Activated naive CD4-positive, alpha-beta T cell treated with anti-CD3 and anti-CD28 coated beads for 36 hours (primary cell): ENCODE measurements at regions not wholly inside any gene's neighbourhood (a gene's known extent, or its start where the extent isn't known, plus 50 kb on each side); places are given as distances from the start of the nearest gene placed in this dataset.

Experiments used
- CTCF ChIA-PET: fragments of 350-600 bp; sonication (Branson Sonifier 250); formaldehyde crosslinking; loops from one replicate; lab custom pipeline; 2021; ENCODE audit warnings: antibody characterized with exemption; lab: Charles Lee
- DNase-seq: peaks from one replicate; pipeline ENCODE4 v3.0.0-alpha.2; 2020
- H3K27ac Mint-ChIP-seq: one replicate; pipeline ENCODE4 v1.8.0; 2021; ENCODE audit warnings: mild to moderate bottlenecking, mixed read lengths
- H3K27me3 Mint-ChIP-seq: one replicate; pipeline ENCODE4 v1.8.0; 2021; ENCODE audit warnings: low read depth, mixed read lengths
- H3K36me3 Mint-ChIP-seq: one replicate; pipeline ENCODE4 v1.8.0; 2021; ENCODE audit warnings: low read depth, mixed read lengths
- H3K4me1 Mint-ChIP-seq: one replicate; pipeline ENCODE4 v1.8.0; 2021; ENCODE audit warnings: low read depth, mixed read lengths
- H3K4me3 Mint-ChIP-seq: one replicate; pipeline ENCODE4 v1.8.0; 2021; ENCODE audit warnings: mild to moderate bottlenecking, moderate library complexity, mixed read lengths
- H3K9me3 Mint-ChIP-seq: one replicate; pipeline ENCODE4 v1.8.0; 2021; ENCODE audit warnings: mixed read lengths
- intact Hi-C: fragments of 100-400 bp; cut with micrococcal nuclease; formaldehyde crosslinking; loops from one replicate; pipeline ENCODE4 v1.15.1; 2023

- CTCF ChIA-PET: interaction anchor here (0.6 kb wide), 1 partner anchor 579 kb away, joined by 3 read pairs; no protein-coding TSS in a partner anchor
These were observed 240.1 kb downstream of the RHOU start for GRCh38 chr1:228975238-228975907.

GRCh38 chr1:228976316-228976715, 241.0 kb downstream of the RHOU start:
- CTCF ChIA-PET: no interaction called here
- H3K36me3 Mint-ChIP-seq: no peaks in the 10 kb centered on the region
- no peak overlapping the region for H3K4me3 Mint-ChIP-seq
- DNase-seq: no peak
- intact Hi-C loops: no loop called here
- no peaks in the 10 kb centered on the region for H3K4me1 Mint-ChIP-seq
- no peak overlapping the region for H3K27ac Mint-ChIP-seq
- no peaks in the 10 kb centered on the region for H3K9me3 Mint-ChIP-seq
- no peaks in the 10 kb centered on the region for H3K27me3 Mint-ChIP-seq

More at GRCh38 chr1:228975238-228975907, 240.1 kb downstream of the RHOU start:
- no peaks in the 10 kb centered on the region for H3K27me3 Mint-ChIP-seq
- no peaks in the 10 kb centered on the region for H3K36me3 Mint-ChIP-seq
- H3K27ac Mint-ChIP-seq: no peak overlapping the region
- no peaks in the 10 kb centered on the region for H3K4me1 Mint-ChIP-seq
- DNase-seq: no peak
- H3K4me3 Mint-ChIP-seq: no peak overlapping the region
- intact Hi-C loops: no loop called here
- H3K9me3 Mint-ChIP-seq: no peaks in the 10 kb centered on the region

- no peak overlapping the region for H3K4me3 Mint-ChIP-seq
- no peaks in the 10 kb centered on the region for H3K36me3 Mint-ChIP-seq
- H3K27me3 Mint-ChIP-seq: no peaks in the 10 kb centered on the region
- intact Hi-C loops: no loop called here
- no peak for DNase-seq
- H3K4me1 Mint-ChIP-seq: no peaks in the 10 kb centered on the region
- CTCF ChIA-PET: no interaction called here
- no peak overlapping the region for H3K27ac Mint-ChIP-seq
- H3K9me3 Mint-ChIP-seq: no peaks in the 10 kb centered on the region
These were observed 242.0 kb downstream of the RHOU start for GRCh38 chr1:228977307-228977706.

GRCh38 chr1:228977741-228978140, 242.5 kb downstream of the RHOU start:
- no peaks in the 10 kb centered on the region for H3K4me1 Mint-ChIP-seq
- CTCF ChIA-PET: no interaction called here
- H3K27ac Mint-ChIP-seq: no peak overlapping the region
- no peaks in the 10 kb centered on the region for H3K9me3 Mint-ChIP-seq
- intact Hi-C loops: no loop called here
- DNase-seq: no peak
- no peaks in the 10 kb centered on the region for H3K36me3 Mint-ChIP-seq
- H3K27me3 Mint-ChIP-seq: no peaks in the 10 kb centered on the region
- no peak overlapping the region for H3K4me3 Mint-ChIP-seq

GRCh38 chr1:228978484-228979324, 243.4 kb downstream of the RHOU start:
- CTCF ChIA-PET: interaction anchor here (0.6 to 1.4 kb wide), 2 partner anchors 179 to 248 kb away, joined by 3 to 5 read pairs; no protein-coding TSS in a partner anchor
- intact Hi-C loops: no loop called here
- H3K27me3 Mint-ChIP-seq: no peaks in the 10 kb centered on the region
- no peak for DNase-seq
- H3K27ac Mint-ChIP-seq: no peak overlapping the region
- H3K9me3 Mint-ChIP-seq: no peaks in the 10 kb centered on the region
- H3K4me1 Mint-ChIP-seq: no peaks in the 10 kb centered on the region
- H3K36me3 Mint-ChIP-seq: no peaks in the 10 kb centered on the region
- no peak overlapping the region for H3K4me3 Mint-ChIP-seq

- H3K4me3 Mint-ChIP-seq: no peak overlapping the region
- no peak overlapping the region for H3K27ac Mint-ChIP-seq
- no peaks in the 10 kb centered on the region for H3K36me3 Mint-ChIP-seq
- intact Hi-C loops: no loop called here
- CTCF ChIA-PET: interaction anchor here (0.5 to 1.4 kb wide), 2 partner anchors 248 to 276 kb away, joined by 5 read pairs; no protein-coding TSS in a partner anchor
- H3K4me1 Mint-ChIP-seq: no peaks in the 10 kb centered on the region
- H3K27me3 Mint-ChIP-seq: no peaks in the 10 kb centered on the region
- no peaks in the 10 kb centered on the region for H3K9me3 Mint-ChIP-seq
- no peak for DNase-seq
These were observed 244.0 kb downstream of the RHOU start for GRCh38 chr1:228979325-228979699.

- CTCF ChIA-PET: interaction anchor here (0.5 to 1.4 kb wide), 2 partner anchors 247 to 276 kb away, joined by 5 read pairs; no protein-coding TSS in a partner anchor
- Mint-ChIP-seq H3K36me3 (no peaks in the 10 kb centered on the region), H3K27me3 (no peaks in the 10 kb centered on the region), H3K4me3 (no peak overlapping the region), H3K9me3 (no peaks in the 10 kb centered on the region), H3K27ac (no peak overlapping the region), H3K4me1 (no peaks in the 10 kb centered on the region)
- intact Hi-C loops: no loop called here
- DNase-seq: no peak
These were observed 244.5 kb downstream of the RHOU start for GRCh38 chr1:228979774-228980173.

GRCh38 chr1:228980232-228980937, 245.1 kb downstream of the RHOU start:
- H3K9me3 Mint-ChIP-seq: no peaks in the 10 kb centered on the region
- H3K27me3 Mint-ChIP-seq: no peaks in the 10 kb centered on the region
- H3K4me3 Mint-ChIP-seq: no peak overlapping the region
- intact Hi-C loops: no loop called here
- H3K27ac Mint-ChIP-seq: no peak overlapping the region
- no peaks in the 10 kb centered on the region for H3K36me3 Mint-ChIP-seq
- no peak for DNase-seq
- H3K4me1 Mint-ChIP-seq: no peaks in the 10 kb centered on the region
- CTCF ChIA-PET: interaction anchor here (1.4 kb wide), 1 partner anchor 247 kb away, joined by 5 read pairs; no protein-coding TSS in a partner anchor

- H3K27me3 Mint-ChIP-seq: no peaks in the 10 kb centered on the region
- no peak overlapping the region for H3K27ac Mint-ChIP-seq
- H3K4me3 Mint-ChIP-seq: no peak overlapping the region
- DNase-seq: no peak
- no peaks in the 10 kb centered on the region for H3K36me3 Mint-ChIP-seq
- H3K9me3 Mint-ChIP-seq: no peaks in the 10 kb centered on the region
- CTCF ChIA-PET: interaction anchor here (0.6 kb wide), 1 partner anchor 211 kb away, joined by 3 read pairs; no protein-coding TSS in a partner anchor
- H3K4me1 Mint-ChIP-seq: no peaks in the 10 kb centered on the region
- intact Hi-C loops: no loop called here
These were observed 247.4 kb downstream of the RHOU start for GRCh38 chr1:228982637-228983036.

GRCh38 chr1:228983231-228983660, 248.0 kb downstream of the RHOU start:
- H3K4me1 Mint-ChIP-seq: no peaks in the 10 kb centered on the region
- H3K36me3 Mint-ChIP-seq: no peaks in the 10 kb centered on the region
- no peak for DNase-seq
- intact Hi-C loops: no loop called here
- CTCF ChIA-PET: no interaction called here
- no peak overlapping the region for H3K27ac Mint-ChIP-seq
- no peaks in the 10 kb centered on the region for H3K27me3 Mint-ChIP-seq
- no peak overlapping the region for H3K4me3 Mint-ChIP-seq
- no peaks in the 10 kb centered on the region for H3K9me3 Mint-ChIP-seq

GRCh38 chr1:228983661-228984060, 248.4 kb downstream of the RHOU start:
- Mint-ChIP-seq H3K27ac (no peak overlapping the region), H3K27me3 (no peaks in the 10 kb centered on the region), H3K4me1 (no peaks in the 10 kb centered on the region), H3K36me3 (no peaks in the 10 kb centered on the region), H3K4me3 (no peak overlapping the region), H3K9me3 (no peaks in the 10 kb centered on the region)
- DNase-seq: no peak
- intact Hi-C loops: no loop called here
- CTCF ChIA-PET: no interaction called here

- Mint-ChIP-seq H3K9me3 (no peaks in the 10 kb centered on the region), H3K36me3 (no peaks in the 10 kb centered on the region), H3K4me1 (no peaks in the 10 kb centered on the region), H3K27ac (no peak overlapping the region), H3K4me3 (no peak overlapping the region), H3K27me3 (no peaks in the 10 kb centered on the region)
- intact Hi-C loops: no loop called here
- CTCF ChIA-PET: no interaction called here
- DNase-seq: no peak
These were observed 248.8 kb downstream of the RHOU start for GRCh38 chr1:228984107-228984506.
